Kidney (tissue), 13 donors: ENCODE measurements at regions not wholly inside any gene's neighbourhood (a gene's known extent, or its start where the extent isn't known, plus 50 kb on each side); places are given as distances from the start of the nearest gene placed in this dataset.
"Not testable (repeated sequence)": the region's sequence is repeated elsewhere in the genome, so short reads cannot be mapped to it uniquely, and the experiment has no call there.

Experiments used
- DNase-seq, 5 donors: peaks; one replicate each; pipeline ENCODE4 v3.0.0-alpha.2; 2013 to 2020
- FAIRE-seq: peaks from 2 replicates; lab custom pipeline; 2012; peaks lifted over from hg19 to GRCh38; lab: Jason Lieb, UNC
- H3K27ac ChIP-seq, 2 donors: one replicate each; pipeline ENCODE4 v1.7.0; 2013; ENCODE audit warnings: low read depth in 2 of 2, low read length in 2 of 2, inconsistent platforms in 1 of 2
- H3K27me3 ChIP-seq: one replicate; pipeline ENCODE4 v1.7.1; 2013; ENCODE audit warnings: low read length, inconsistent platforms; ENCODE audit not compliant: control insufficient read depth, insufficient read depth
- H3K36me3 ChIP-seq, 3 donors: one replicate each; pipeline versions ENCODE4 v1.7.0 to v1.7.1; 2013; ENCODE audit warnings: low read length in 3 of 3, control low read depth in 1 of 3, inconsistent platforms in 1 of 3; ENCODE audit not compliant: insufficient read depth in 3 of 3, control insufficient read depth in 2 of 3
- H3K4me1 ChIP-seq, 3 donors: one replicate each; pipeline versions ENCODE4 v1.7.0 to v1.7.1; 2013; ENCODE audit warnings: low read length in 3 of 3, inconsistent platforms in 1 of 3, low read depth in 1 of 3; ENCODE audit not compliant: control insufficient read depth in 2 of 3, insufficient read depth in 2 of 3
- H3K4me3 ChIP-seq, 3 donors: one replicate each; pipeline versions ENCODE4 v1.7.0 to v1.8.1; 2013; ENCODE audit warnings: low read length in 3 of 3, control low read depth in 1 of 3, inconsistent platforms in 1 of 3
- H3K9ac ChIP-seq, 3 donors: one replicate each; pipeline versions ENCODE4 v1.7.0 to v1.7.1; 2013; ENCODE audit warnings: low read length in 3 of 3, control low read depth in 1 of 3, inconsistent platforms in 1 of 3
- H3K9me3 ChIP-seq, 3 donors: one replicate each; pipeline versions ENCODE4 v1.7.0 to v1.7.1; 2013; ENCODE audit warnings: low read length in 3 of 3, control low read depth in 1 of 3, inconsistent platforms in 1 of 3; ENCODE audit not compliant: control insufficient read depth in 2 of 3, insufficient read depth in 1 of 3
- intact Hi-C: fragments of 100-400 bp; cut with DNase I; formaldehyde crosslinking; loops from one replicate; pipeline ENCODE4 v1.11.1; 2022
- TF ChIP-seq, protein P1 (sequence below): IDR thresholded peaks from 3 replicates; pipeline ENCODE4 v1.5.1; 2012; ENCODE audit warnings: mild to moderate bottlenecking, moderate library complexity, borderline replicate concordance; ENCODE audit not compliant: insufficient read depth; ENCODE audit errors: extremely low read depth
- donor health status: control.
- donor health status: control.
- donor health status: control.
- donor health status: control.
- donor health status: control.
- donor health status: DM: yes; HTN: yes; CAD: no.
- donor health status: Normal renal cell carcinoma (clear cell type).

DNA sequence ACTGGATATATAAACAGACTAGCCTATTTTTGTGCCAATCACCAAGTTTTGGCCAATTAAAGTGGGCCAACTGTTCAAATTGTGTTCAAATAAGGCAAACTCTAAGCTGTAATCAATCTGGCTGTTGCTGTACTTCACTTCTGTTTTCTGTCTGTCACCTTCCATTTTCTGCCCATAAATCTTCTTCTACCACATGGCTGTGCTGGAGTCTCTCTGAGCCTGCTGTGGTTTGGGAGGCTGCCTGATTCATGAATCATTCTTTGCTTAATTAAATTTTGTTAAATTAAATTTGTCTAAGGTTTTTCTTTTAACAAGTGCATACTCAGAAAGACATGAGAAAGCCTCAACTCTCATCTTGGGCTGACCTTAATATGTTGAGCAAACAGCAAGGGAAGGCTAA, 172.6 kb upstream of the VIPR2 start:
- H3K4me3 ChIP-seq = no peak overlapping the region
- no peaks in the 10 kb centered on the region for H3K36me3 ChIP-seq
- no peak for FAIRE-seq
- no peaks in the 10 kb centered on the region for H3K27me3 ChIP-seq
- no peak for DNase-seq
- H3K9ac ChIP-seq = no peak overlapping the region
- no peaks in the 10 kb centered on the region for H3K4me1 ChIP-seq
- TF ChIP-seq, protein P1, sequence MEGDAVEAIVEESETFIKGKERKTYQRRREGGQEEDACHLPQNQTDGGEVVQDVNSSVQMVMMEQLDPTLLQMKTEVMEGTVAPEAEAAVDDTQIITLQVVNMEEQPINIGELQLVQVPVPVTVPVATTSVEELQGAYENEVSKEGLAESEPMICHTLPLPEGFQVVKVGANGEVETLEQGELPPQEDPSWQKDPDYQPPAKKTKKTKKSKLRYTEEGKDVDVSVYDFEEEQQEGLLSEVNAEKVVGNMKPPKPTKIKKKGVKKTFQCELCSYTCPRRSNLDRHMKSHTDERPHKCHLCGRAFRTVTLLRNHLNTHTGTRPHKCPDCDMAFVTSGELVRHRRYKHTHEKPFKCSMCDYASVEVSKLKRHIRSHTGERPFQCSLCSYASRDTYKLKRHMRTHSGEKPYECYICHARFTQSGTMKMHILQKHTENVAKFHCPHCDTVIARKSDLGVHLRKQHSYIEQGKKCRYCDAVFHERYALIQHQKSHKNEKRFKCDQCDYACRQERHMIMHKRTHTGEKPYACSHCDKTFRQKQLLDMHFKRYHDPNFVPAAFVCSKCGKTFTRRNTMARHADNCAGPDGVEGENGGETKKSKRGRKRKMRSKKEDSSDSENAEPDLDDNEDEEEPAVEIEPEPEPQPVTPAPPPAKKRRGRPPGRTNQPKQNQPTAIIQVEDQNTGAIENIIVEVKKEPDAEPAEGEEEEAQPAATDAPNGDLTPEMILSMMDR = no peak
- no peak overlapping the region for H3K27ac ChIP-seq
- no peaks in the 10 kb centered on the region for H3K9me3 ChIP-seq
- intact Hi-C loops = no loop called here

DNA sequence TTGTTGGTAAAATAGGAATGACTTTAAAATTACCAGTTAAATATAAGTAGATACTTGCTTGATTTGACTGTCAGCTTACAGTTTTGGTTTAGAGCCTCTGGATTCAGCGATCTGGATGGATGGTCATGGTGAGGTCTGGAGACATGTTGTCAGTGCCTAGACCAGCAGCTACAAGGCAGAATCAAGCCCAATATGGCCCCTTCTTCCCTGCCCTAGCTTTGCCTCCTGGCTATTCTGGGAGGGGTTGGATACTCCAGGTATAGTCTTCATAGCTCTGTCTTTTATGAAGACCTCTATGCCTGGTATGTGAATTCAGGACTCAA, 166.5 kb upstream of the VIPR2 start:
- Histone ChIP-seq H3K9me3 (peaks cover 0 to 5% (median 0%) of the 10 kb centered on the region in 3 donors), H3K27me3 (no peaks in the 10 kb centered on the region), H3K4me3 (no peak overlapping the region), H3K9ac (no peak overlapping the region), H3K27ac (no peak overlapping the region), H3K4me1 (no peaks in the 10 kb centered on the region), H3K36me3 (no peaks in the 10 kb centered on the region)
- TF ChIP-seq, protein P1 = no peak
- intact Hi-C loops = no loop called here
- DNase-seq (no peak), FAIRE-seq (no peak)

DNA sequence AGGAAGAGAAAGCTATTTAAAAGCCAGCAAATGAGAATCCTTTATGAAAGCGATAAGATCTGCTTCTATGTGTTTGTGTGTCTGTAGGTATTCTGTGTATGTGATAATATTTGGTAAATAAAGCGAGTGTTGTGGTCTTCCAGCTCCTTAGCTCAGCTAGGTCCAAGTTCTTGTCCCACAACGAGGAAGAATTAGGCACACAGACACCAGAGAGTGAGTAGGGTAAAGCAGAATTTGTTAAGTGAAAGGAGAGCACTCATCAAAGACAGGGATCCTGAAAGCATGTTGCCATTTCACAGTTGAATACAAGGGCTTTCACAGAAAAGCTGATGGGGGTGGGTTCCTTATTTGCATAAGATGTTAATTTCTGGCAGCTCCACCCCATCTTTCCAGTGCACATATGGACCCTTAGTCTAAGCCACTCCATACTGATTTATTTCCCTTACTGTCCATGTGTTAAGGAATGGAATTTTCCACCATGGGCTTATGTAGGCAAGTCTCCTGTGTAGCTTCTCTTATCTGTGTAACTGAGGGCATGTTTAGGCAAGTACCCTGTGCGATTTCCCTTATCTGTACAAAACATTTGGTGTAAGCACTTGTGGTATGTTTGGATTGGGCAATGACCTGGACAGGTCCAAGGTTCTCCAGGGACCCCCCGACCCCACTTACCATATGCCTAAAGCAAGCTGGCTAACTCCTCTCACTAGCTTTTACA, 165.9 kb upstream of the VIPR2 start:
- H3K27ac ChIP-seq = no peak overlapping the region
- H3K9ac ChIP-seq = no peak overlapping the region
- DNase-seq (no peak), FAIRE-seq (no peak)
- no peaks in the 10 kb centered on the region for H3K36me3 ChIP-seq
- TF ChIP-seq, protein P1 = no peak
- intact Hi-C loops = no loop called here
- no peak overlapping the region for H3K4me3 ChIP-seq
- no peaks in the 10 kb centered on the region for H3K27me3 ChIP-seq
- no peaks in the 10 kb centered on the region for H3K4me1 ChIP-seq
- H3K9me3 ChIP-seq = peaks cover 0 to 5% (median 0%) of the 10 kb centered on the region in 3 donors

DNA sequence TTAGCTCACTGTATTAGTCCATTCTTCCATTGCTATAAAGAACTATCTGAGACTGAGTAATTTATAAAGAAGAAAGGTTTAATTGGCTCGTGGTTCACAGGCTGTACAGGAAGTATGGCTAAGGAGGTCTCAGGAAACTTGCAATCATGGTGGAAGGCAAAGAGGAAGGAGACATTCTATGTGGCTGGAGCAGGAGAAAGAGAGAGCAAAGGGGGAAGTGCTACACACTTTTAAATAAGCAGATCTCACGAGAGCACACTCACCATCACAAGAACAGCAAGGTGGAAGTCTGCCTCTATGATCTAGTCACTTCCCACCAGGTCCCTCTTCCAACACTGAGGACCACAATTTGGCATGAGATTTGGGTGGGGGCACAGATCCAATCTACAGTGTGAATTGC, 164.5 kb upstream of the VIPR2 start:
- H3K9me3 ChIP-seq, H3K4me3 ChIP-seq, H3K9ac ChIP-seq, DNase-seq, FAIRE-seq, H3K27me3 ChIP-seq, H3K27ac ChIP-seq, H3K36me3 ChIP-seq, intact Hi-C loops, H3K4me1 ChIP-seq: not testable (repeated sequence)
